Body of pancreas (tissue), 4 donors: ENCODE measurements at regions not wholly inside any gene's neighbourhood (a gene's known extent, or its start where the extent isn't known, plus 50 kb on each side); places are given as distances from the start of the nearest gene placed in this dataset.

ENCODE experiments used
- POLR2A ChIP-seq, 3 donors: fragments of 450-650 bp; IDR thresholded peaks; one replicate each; pipeline ENCODE4 v1.6.1; 2016; ENCODE audit warnings: antibody characterized with exemption in 3 of 3, mild to moderate bottlenecking in 2 of 3
- TF ChIP-seq, protein P1 (sequence below), 7 experiments: fragments of 450-650 bp in 4 of 7; fragments of 200-600 bp in 3 of 7; sonication (generic) in 3 of 7; IDR thresholded peaks; one replicate each; pipeline ENCODE4 v1.5.1; 2016 to 2019; ENCODE audit warnings: antibody characterized with exemption in 7 of 7

DNA sequence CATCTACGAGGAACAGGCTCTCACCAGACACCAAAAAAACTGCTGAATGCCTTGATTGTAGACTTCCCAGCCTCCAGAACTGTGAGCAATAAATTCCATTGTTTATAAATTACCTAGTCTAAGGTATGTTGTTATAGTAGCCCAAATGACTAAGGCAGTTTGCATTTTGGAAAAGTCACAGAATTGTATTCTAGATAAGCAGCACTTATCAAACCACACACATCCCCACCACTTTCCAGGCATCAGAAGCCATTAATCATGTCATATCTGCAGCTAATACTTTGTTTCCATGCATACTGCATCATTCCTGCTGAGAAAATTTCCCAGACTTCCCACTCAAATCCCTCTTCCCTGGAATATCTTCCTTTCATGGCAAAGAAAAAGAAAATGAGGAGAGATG is 187.2 kb downstream of the INO80D start:
- TF ChIP-seq, protein P1, sequence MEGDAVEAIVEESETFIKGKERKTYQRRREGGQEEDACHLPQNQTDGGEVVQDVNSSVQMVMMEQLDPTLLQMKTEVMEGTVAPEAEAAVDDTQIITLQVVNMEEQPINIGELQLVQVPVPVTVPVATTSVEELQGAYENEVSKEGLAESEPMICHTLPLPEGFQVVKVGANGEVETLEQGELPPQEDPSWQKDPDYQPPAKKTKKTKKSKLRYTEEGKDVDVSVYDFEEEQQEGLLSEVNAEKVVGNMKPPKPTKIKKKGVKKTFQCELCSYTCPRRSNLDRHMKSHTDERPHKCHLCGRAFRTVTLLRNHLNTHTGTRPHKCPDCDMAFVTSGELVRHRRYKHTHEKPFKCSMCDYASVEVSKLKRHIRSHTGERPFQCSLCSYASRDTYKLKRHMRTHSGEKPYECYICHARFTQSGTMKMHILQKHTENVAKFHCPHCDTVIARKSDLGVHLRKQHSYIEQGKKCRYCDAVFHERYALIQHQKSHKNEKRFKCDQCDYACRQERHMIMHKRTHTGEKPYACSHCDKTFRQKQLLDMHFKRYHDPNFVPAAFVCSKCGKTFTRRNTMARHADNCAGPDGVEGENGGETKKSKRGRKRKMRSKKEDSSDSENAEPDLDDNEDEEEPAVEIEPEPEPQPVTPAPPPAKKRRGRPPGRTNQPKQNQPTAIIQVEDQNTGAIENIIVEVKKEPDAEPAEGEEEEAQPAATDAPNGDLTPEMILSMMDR (IDR thresholded peaks at IDR 0.05): no peak
- no peak for TF ChIP-seq POLR2A (IDR thresholded peaks at IDR 0.05)
